Gastroesophageal sphincter (tissue), 3 donors: ENCODE measurements at regions not wholly inside any gene's neighbourhood (a gene's known extent, or its start where the extent isn't known, plus 50 kb on each side); places are given as distances from the start of the nearest gene placed in this dataset.

ENCODE experiments used
- CTCF ChIP-seq, 4 experiments: fragments of 200-600 bp in 2 of 4; fragments of 450-650 bp in 2 of 4; sonication (generic) in 1 of 4; IDR thresholded peaks; one replicate each; pipeline ENCODE4 v1.5.1; 2017 to 2019; ENCODE audit warnings: antibody characterized with exemption in 4 of 4, mild to moderate bottlenecking in 2 of 4, moderate library complexity in 2 of 4
- POLR2AphosphoS5 ChIP-seq: sonication (generic); formaldehyde crosslinking; IDR thresholded peaks from one replicate; pipeline ENCODE4 v1.6.1; 2017; ENCODE audit warnings: antibody characterized with exemption

GRCh38 chr9:30172206-30172605, 2212.2 kb upstream of the ACO1 start:
- no peak for TF ChIP-seq CTCF (IDR thresholded peaks at IDR 0.05)
- TF ChIP-seq POLR2AphosphoS5: no peak
